IMR-90 (cell line): ENCODE measurements at regions not wholly inside any gene's neighbourhood (a gene's known extent, or its start where the extent isn't known, plus 50 kb on each side); places are given as distances from the start of the nearest gene placed in this dataset.

ENCODE experiments used
- ATAC-seq: fragments of 200-7000 bp; cut with Tn5 transposase; 2 replicates; pipeline ENCODE4 v1.9.1; 2020; ENCODE audit warnings: low read depth, mild to moderate bottlenecking, moderate library complexity
- BruUV-seq: library from RNA; stranded (reverse); fragments of 400-500 nt; replicated peaks from 2 replicates; lab custom pipeline; 2021; lab: Mats Ljungman, UMichigan
- CTCF ChIA-PET: fragments of 300-600 bp; formaldehyde crosslinking; extraction: SDS; loops from one replicate; lab custom pipeline; 2021; ENCODE audit warnings: antibody characterized with exemption; lab: Yijun Ruan, JAX
- POLR2A ChIA-PET: fragments of 300-600 bp; sonication (Branson Sonifier 250); formaldehyde crosslinking; loops from one replicate; lab custom pipeline; 2022; ENCODE audit warnings: antibody characterized with exemption; ENCODE audit not compliant: unreplicated experiment; lab: Charles Lee
- DNase-seq: peaks from one replicate; pipeline ENCODE4 v3.0.0; 2013
- H2AFZ ChIP-seq: replicated peaks from 2 replicates; pipeline ENCODE3; 2013; ENCODE audit warnings: low read length, mild to moderate bottlenecking; ENCODE audit not compliant: poor library complexity
- H2AK5ac ChIP-seq: 2 replicates; pipeline ENCODE4 v1.6.1; 2013; ENCODE audit warnings: low read depth, low read length, inconsistent platforms
- H2AK9ac ChIP-seq: replicated peaks from 2 replicates; pipeline ENCODE3; 2013; ENCODE audit warnings: mild to moderate bottlenecking, low read depth, low read length, moderate library complexity; ENCODE audit not compliant: poor library complexity
- H2BK120ac ChIP-seq: 2 replicates; pipeline ENCODE4 v1.6.1; 2013; ENCODE audit warnings: low read depth, low read length, inconsistent platforms
- H2BK15ac ChIP-seq: 3 replicates; pipeline ENCODE4 v1.6.1; 2013; ENCODE audit warnings: low read depth, low read length, inconsistent platforms
- H2BK20ac ChIP-seq: 2 replicates; pipeline ENCODE4 v1.6.1; 2013; ENCODE audit warnings: low read depth, mild to moderate bottlenecking, inconsistent platforms, low read length, moderate library complexity
- H2BK5ac ChIP-seq: 2 replicates; pipeline ENCODE4 v1.6.1; 2013; ENCODE audit warnings: mild to moderate bottlenecking, low read depth, low read length, inconsistent platforms; ENCODE audit not compliant: poor library complexity, severe bottlenecking
- H3K14ac ChIP-seq: replicated peaks from 2 replicates; pipeline ENCODE4 v1.6.1; 2013; ENCODE audit warnings: low read depth, low read length, inconsistent platforms
- H3K18ac ChIP-seq: 2 replicates; pipeline ENCODE4 v1.6.1; 2013; ENCODE audit warnings: low read depth, low read length, control low read depth
- H3K23ac ChIP-seq: 2 replicates; pipeline ENCODE4 v1.6.1; 2013; ENCODE audit warnings: low read depth, low read length, inconsistent platforms
- H3K27ac ChIP-seq: 2 replicates; pipeline ENCODE4 v1.5.1; 2013; ENCODE audit warnings: mild to moderate bottlenecking, control low read depth, low read length; ENCODE audit not compliant: insufficient read depth
- H3K27me3 ChIP-seq: 2 replicates; pipeline ENCODE4 v1.6.1; 2013; ENCODE audit warnings: low read length; ENCODE audit not compliant: control insufficient read depth, insufficient read depth
- H3K36me3 ChIP-seq: 2 replicates; pipeline ENCODE4 v1.6.1; 2013; ENCODE audit warnings: low read length, mixed read lengths; ENCODE audit not compliant: control insufficient read depth, insufficient read depth
- H3K4ac ChIP-seq: 2 replicates; pipeline ENCODE4 v1.6.1; 2013; ENCODE audit warnings: low read depth, low read length, inconsistent platforms
- H3K4me1 ChIP-seq: 2 replicates; pipeline ENCODE4 v1.6.1; 2013; ENCODE audit warnings: low read length, mixed read lengths; ENCODE audit not compliant: control insufficient read depth, insufficient read depth
- H3K4me2 ChIP-seq: 2 replicates; pipeline ENCODE4 v1.6.1; 2013; ENCODE audit warnings: low read depth, mild to moderate bottlenecking, control low read depth, low read length, moderate library complexity
- H3K4me3 ChIP-seq: 2 replicates; pipeline ENCODE4 v1.5.1; 2013; ENCODE audit warnings: low read depth, mild to moderate bottlenecking, control low read depth, low read length, moderate library complexity; ENCODE audit not compliant: insufficient read depth
- H3K56ac ChIP-seq: 2 replicates; pipeline ENCODE4 v1.6.1; 2013; ENCODE audit warnings: low read length, inconsistent platforms; ENCODE audit not compliant: insufficient read depth; ENCODE audit errors: extremely low read depth
- H3K79me1 ChIP-seq, 2 experiments: 2 replicates each; pipeline ENCODE4 v1.6.1; 2013; ENCODE audit warnings: low read length in 2 of 2, inconsistent platforms in 1 of 2, low read depth in 1 of 2
- H3K9ac ChIP-seq: 2 replicates; pipeline ENCODE4 v1.6.1; 2013; ENCODE audit warnings: low read depth, low read length, control low read depth
- H3K9me1 ChIP-seq: 2 replicates; pipeline ENCODE4 v1.6.1; 2013; ENCODE audit warnings: low read length, inconsistent platforms; ENCODE audit not compliant: insufficient read depth
- H3K9me3 ChIP-seq: 2 replicates; pipeline ENCODE4 v1.6.1; 2013; ENCODE audit warnings: low read length; ENCODE audit not compliant: control insufficient read depth, insufficient read depth
- H4K20me1 ChIP-seq: 2 replicates; pipeline ENCODE4 v1.6.1; 2013; ENCODE audit warnings: low read length, inconsistent platforms; ENCODE audit not compliant: insufficient read depth
- H4K5ac ChIP-seq: 2 replicates; pipeline ENCODE4 v1.6.1; 2013; ENCODE audit warnings: mild to moderate bottlenecking, low read depth, low read length, control low read depth
- H4K8ac ChIP-seq, 2 experiments: 2 replicates each; pipeline ENCODE4 v1.6.1; 2013; ENCODE audit warnings: low read depth in 2 of 2, low read length in 2 of 2, control low read depth in 1 of 2, inconsistent platforms in 1 of 2
- H4K91ac ChIP-seq: 2 replicates; pipeline ENCODE4 v1.6.1; 2013; ENCODE audit warnings: low read depth, low read length, inconsistent platforms; ENCODE audit not compliant: insufficient read depth
- CEBPB ChIP-seq: IDR thresholded peaks from 2 replicates; pipeline ENCODE4 v1.6.1; 2012; ENCODE audit warnings: low read depth, low read length, improper control_type of control experiment
- FOS ChIP-seq: fragments of 150-350 bp; IDR thresholded peaks from 2 replicates; pipeline ENCODE4 v1.6.1; 2016; ENCODE audit warnings: low read depth, low read length
- MXI1 ChIP-seq: IDR thresholded peaks from 2 replicates; pipeline ENCODE4 v1.6.1; 2012; ENCODE audit warnings: low read depth, mild to moderate bottlenecking, low read length, moderate library complexity, borderline replicate concordance
- NFE2L2 ChIP-seq: fragments of 150-350 bp; IDR thresholded peaks from 2 replicates; pipeline ENCODE4 v1.6.1; 2016; ENCODE audit warnings: low read depth, mild to moderate bottlenecking, low read length
- RAD21 ChIP-seq: IDR thresholded peaks from 2 replicates; pipeline ENCODE4 v1.6.1; 2012; ENCODE audit warnings: low read length, improper control_type of control experiment
- USF2 ChIP-seq: fragments of 150-350 bp; IDR thresholded peaks from 2 replicates; pipeline ENCODE4 v1.6.1; 2017; ENCODE audit warnings: mild to moderate bottlenecking, antibody characterized with exemption, low read length, low read depth
- WGBS, 2 experiments: methylation state at CpG; one replicate each; pipeline versions ENCODE4 v1.1.5 to v1.1.7; 2013; ENCODE audit warnings: missing lambda C conversion rate in 2 of 2; ENCODE audit not compliant: insufficient read length in 1 of 2; ENCODE audit errors: extremely low coverage in 2 of 2; 5-methylcytosine and 5-hydroxymethylcytosine counted together
- dilution Hi-C: fragments of 300-500 bp; cut with HindIII; formaldehyde crosslinking; loops from one replicate; pipeline ENCODE4 v1.14.3; 2018; ENCODE audit warnings: low sequenced_read_pairs; ENCODE audit not compliant: unreplicated experiment
- in situ Hi-C: fragments of 300-500 bp; cut with MboI; formaldehyde crosslinking; loops from 3 replicates; pipeline ENCODE4 v1.14.3; 2019; ENCODE audit warnings: low sequenced_read_pairs, inconsistent platforms, mixed read lengths
- intact Hi-C: fragments of 100-400 bp; cut with micrococcal nuclease; formaldehyde crosslinking; loops from 2 replicates; pipeline ENCODE4 v1.10.0; 2022

GRCh38 chr3:159196359-159196758, 394.5 kb downstream of the MFSD1 start:
- Histone ChIP-seq H4K91ac (no peak overlapping the region), H2BK20ac (no peak overlapping the region), H4K8ac (no peak overlapping the region), H3K23ac (no peak overlapping the region), H3K4me2 (no peak overlapping the region), H3K27me3 (no peaks in the 10 kb centered on the region), H2BK120ac (no peak overlapping the region), H3K14ac (no peak overlapping the region), H3K9ac (no peak overlapping the region), H3K9me1 (no peaks in the 10 kb centered on the region), H2AFZ (no peak overlapping the region), H3K18ac (no peak overlapping the region), H4K20me1 (no peaks in the 10 kb centered on the region), H3K4me3 (no peak overlapping the region), H2BK5ac (no peak overlapping the region), H4K5ac (no peak overlapping the region), H3K4ac (no peak overlapping the region), H3K36me3 (no peaks in the 10 kb centered on the region), H2AK9ac (no peak overlapping the region), H2AK5ac (no peak overlapping the region), H3K56ac (no peak overlapping the region), H3K27ac (no peak overlapping the region), H2BK15ac (no peak overlapping the region), H3K9me3 (no peaks in the 10 kb centered on the region), H3K4me1 (no peaks in the 10 kb centered on the region), H3K79me1 (no peaks in the 10 kb centered on the region)
- in situ Hi-C loops (no loop called here), dilution Hi-C loops (no loop called here), intact Hi-C loops (no loop called here)
- WGBS, 2 experiments = no CpG with 5 or more reads among the region's 1 CpG
- ChIA-PET POLR2A (no interaction called here), CTCF (interaction anchor here (1.2 kb wide), 1 partner anchor 64 kb away, joined by 6 read pairs; no protein-coding TSS in a partner anchor)
- no TSS peak for BruUV-seq
- TF ChIP-seq CEBPB = no peak
- no peak for TF ChIP-seq RAD21
- TF ChIP-seq USF2 = no peak
- TF ChIP-seq NFE2L2 = no peak
- no peak for TF ChIP-seq FOS
- TF ChIP-seq MXI1 = no peak
- DNase-seq (no peak), ATAC-seq (no peak)
